Endothelial cell of umbilical vein (primary cell): ENCODE measurements at regions not wholly inside any gene's neighbourhood (a gene's known extent, or its start where the extent isn't known, plus 50 kb on each side); places are given as distances from the start of the nearest gene placed in this dataset.

ENCODE experiments used
- BruUV-seq: library from RNA; stranded (reverse); fragments of 400-500 nt; replicated peaks from 2 replicates; lab custom pipeline; 2021; lab: Mats Ljungman, UMichigan
- CTCF ChIA-PET: fragments of 300-600, 350-600 bp; sonication (Branson Sonifier 250); formaldehyde crosslinking; loops from one replicate; lab custom pipeline; 2021; ENCODE audit warnings: antibody characterized with exemption, inconsistent platforms; lab: Charles Lee
- POLR2A ChIA-PET: fragments of 300-600, 350-600 bp; sonication (Branson Sonifier 250); formaldehyde crosslinking; loops from one replicate; lab custom pipeline; 2021; ENCODE audit warnings: antibody characterized with exemption, inconsistent platforms; lab: Charles Lee
- DNase-seq: peaks from one replicate; pipeline ENCODE4 v3.0.0-alpha.2; 2011; ENCODE audit warnings: low read depth, low spot score
- FAIRE-seq: peaks from 2 replicates; lab custom pipeline; 2011; peaks lifted over from hg19 to GRCh38; lab: Jason Lieb, UNC
- H2AFZ ChIP-seq: 2 replicates; pipeline ENCODE4 v1.6.0; 2012; ENCODE audit warnings: low read depth, low read length, control low read depth, inconsistent platforms
- H3K27ac ChIP-seq: 2 replicates; pipeline ENCODE4 v1.5.1; 2011; ENCODE audit warnings: low read depth, mild to moderate bottlenecking, control low read depth, low read length, moderate library complexity; ENCODE audit not compliant: insufficient read depth
- H3K27me3 ChIP-seq, 2 experiments: 2 replicates each; pipeline versions ENCODE4 v1.6.0 to v1.6.1; 2011; ENCODE audit warnings: low read length in 2 of 2, mixed read lengths in 1 of 2; ENCODE audit not compliant: control insufficient read depth in 2 of 2, insufficient read depth in 2 of 2
- H3K36me3 ChIP-seq, 2 experiments: 2 replicates in 1 of 2; 3 replicates in 1 of 2; pipeline ENCODE4 v1.5.1; 2011; ENCODE audit warnings: low read length in 2 of 2, mild to moderate bottlenecking in 1 of 2, moderate library complexity in 1 of 2; ENCODE audit not compliant: control insufficient read depth in 2 of 2, insufficient read depth in 2 of 2; ENCODE audit errors: extremely low read depth in 1 of 2
- H3K4me1 ChIP-seq: 3 replicates; pipeline ENCODE4 v1.5.1; 2011; ENCODE audit warnings: mild to moderate bottlenecking, low read length; ENCODE audit not compliant: control insufficient read depth, insufficient read depth; ENCODE audit errors: extremely low read depth
- H3K4me2 ChIP-seq: 2 replicates; pipeline ENCODE4 v1.6.1; 2011; ENCODE audit warnings: low read length, control low read depth, mixed read lengths; ENCODE audit not compliant: insufficient read depth
- H3K4me3 ChIP-seq, 3 experiments: fragments of 200-600 bp in 1 of 3; sonication (generic), shearing (Covaris generic) in 1 of 3; replicated peaks in 1 of 3; 2 replicates each; pipeline ENCODE4 v1.5.1; 2011 to 2016; ENCODE audit warnings: control low read depth in 3 of 3, low read length in 3 of 3, mild to moderate bottlenecking in 2 of 3, inconsistent platforms in 1 of 3, low read depth in 1 of 3, moderate library complexity in 1 of 3; ENCODE audit not compliant: insufficient read depth in 1 of 3
- H3K79me2 ChIP-seq: 2 replicates; pipeline ENCODE4 v1.6.0; 2012; ENCODE audit warnings: low read length, inconsistent platforms; ENCODE audit not compliant: control insufficient read depth, insufficient read depth
- H3K9ac ChIP-seq: replicated peaks from 2 replicates; pipeline ENCODE3; 2011; ENCODE audit warnings: low read length, control low read depth; ENCODE audit not compliant: insufficient read depth; ENCODE audit errors: extremely low read depth
- H3K9me1 ChIP-seq: replicated peaks from 3 replicates; pipeline ENCODE4 v1.6.0; 2011; ENCODE audit warnings: mild to moderate bottlenecking, low read length; ENCODE audit not compliant: control insufficient read depth, insufficient read depth; ENCODE audit errors: extremely low read depth
- H3K9me3 ChIP-seq: replicated peaks from 2 replicates; pipeline ENCODE4 v1.5.1; 2012; ENCODE audit warnings: low read length, inconsistent platforms; ENCODE audit not compliant: control insufficient read depth, insufficient read depth
- H4K20me1 ChIP-seq: replicated peaks from 2 replicates; pipeline ENCODE3; 2011; ENCODE audit warnings: mild to moderate bottlenecking, low read length; ENCODE audit not compliant: control insufficient read depth, insufficient read depth; ENCODE audit errors: extremely low read depth
- EZH2 ChIP-seq: IDR thresholded peaks from 2 replicates; pipeline ENCODE4 v1.6.1; 2012; ENCODE audit warnings: borderline replicate concordance, low read depth, mild to moderate bottlenecking, moderate library complexity, low read length, inconsistent platforms; ENCODE audit not compliant: severe bottlenecking
- FOS ChIP-seq: IDR thresholded peaks from 2 replicates; pipeline ENCODE4 v1.6.1; 2011; ENCODE audit warnings: mild to moderate bottlenecking, low read length, moderate library complexity, borderline replicate concordance; ENCODE audit not compliant: insufficient read depth
- GATA2 ChIP-seq: IDR thresholded peaks from 2 replicates; pipeline ENCODE4 v1.7.0; 2011; ENCODE audit warnings: low read depth, mild to moderate bottlenecking, moderate library complexity, mixed read lengths, low read length; ENCODE audit not compliant: insufficient read length, insufficient read depth
- JUN ChIP-seq: IDR thresholded peaks from 2 replicates; pipeline ENCODE4 v1.6.1; 2011; ENCODE audit warnings: borderline replicate concordance, low read depth; ENCODE audit not compliant: insufficient read length, insufficient read depth
- MAX ChIP-seq: IDR thresholded peaks from 2 replicates; pipeline ENCODE4 v1.6.1; 2011; ENCODE audit not compliant: insufficient read depth, insufficient read length
- MYC ChIP-seq: IDR thresholded peaks from one replicate; pipeline ENCODE4 v1.6.1; 2011; ENCODE audit warnings: mild to moderate bottlenecking, low read depth, low read length
- POLR2A ChIP-seq: IDR thresholded peaks from 2 replicates; pipeline ENCODE4 v1.6.1; 2012; ENCODE audit warnings: low read depth, mild to moderate bottlenecking, control low read depth, low read length
- POLR2AphosphoS5 ChIP-seq: IDR thresholded peaks from 2 replicates; pipeline ENCODE4 v1.6.1; 2012; ENCODE audit warnings: low read depth, mild to moderate bottlenecking, control low read depth, low read length, moderate library complexity; ENCODE audit not compliant: insufficient read depth
- dilution Hi-C: fragments of 300-500 bp; cut with MboI; formaldehyde crosslinking; loops from one replicate; pipeline ENCODE4 v1.15.0; 2019; ENCODE audit warnings: low sequenced_read_pairs; ENCODE audit not compliant: extremely low pct_ligation_motif_present
- intact Hi-C: fragments of 100-400 bp; cut with micrococcal nuclease; formaldehyde crosslinking; loops from one replicate; pipeline ENCODE4 v1.10.0; 2022
- TF ChIP-seq, protein P1 (sequence below), 2 donors: IDR thresholded peaks; 1 replicate in 1 of 2; 2 replicates in 1 of 2; pipeline ENCODE4 v1.5.1; 2011; ENCODE audit warnings: low read length in 2 of 2, mild to moderate bottlenecking in 2 of 2, moderate library complexity in 2 of 2, control low read depth in 1 of 2, inconsistent platforms in 1 of 2, low read depth in 1 of 2; ENCODE audit not compliant: insufficient read depth in 1 of 2; ENCODE audit errors: extremely low read depth in 1 of 2

- H3K4me2 ChIP-seq: no peak overlapping the region
- intact Hi-C loops: no loop called here
- H3K9me3 ChIP-seq: no peaks in the 10 kb centered on the region
- no peak overlapping the region for H3K4me3 ChIP-seq
- POLR2A ChIA-PET: no interaction called here
- FAIRE-seq: no peak
- no peaks in the 10 kb centered on the region for H3K36me3 ChIP-seq
- H3K27me3 ChIP-seq: no peaks in the 10 kb centered on the region
- no peak overlapping the region for H3K27ac ChIP-seq
- dilution Hi-C loops: no loop called here
- H2AFZ ChIP-seq: no peak overlapping the region
- no peaks in the 10 kb centered on the region for H3K4me1 ChIP-seq
- DNase-seq: no peak
- H3K79me2 ChIP-seq: no peaks in the 10 kb centered on the region
- TF ChIP-seq, protein P1, sequence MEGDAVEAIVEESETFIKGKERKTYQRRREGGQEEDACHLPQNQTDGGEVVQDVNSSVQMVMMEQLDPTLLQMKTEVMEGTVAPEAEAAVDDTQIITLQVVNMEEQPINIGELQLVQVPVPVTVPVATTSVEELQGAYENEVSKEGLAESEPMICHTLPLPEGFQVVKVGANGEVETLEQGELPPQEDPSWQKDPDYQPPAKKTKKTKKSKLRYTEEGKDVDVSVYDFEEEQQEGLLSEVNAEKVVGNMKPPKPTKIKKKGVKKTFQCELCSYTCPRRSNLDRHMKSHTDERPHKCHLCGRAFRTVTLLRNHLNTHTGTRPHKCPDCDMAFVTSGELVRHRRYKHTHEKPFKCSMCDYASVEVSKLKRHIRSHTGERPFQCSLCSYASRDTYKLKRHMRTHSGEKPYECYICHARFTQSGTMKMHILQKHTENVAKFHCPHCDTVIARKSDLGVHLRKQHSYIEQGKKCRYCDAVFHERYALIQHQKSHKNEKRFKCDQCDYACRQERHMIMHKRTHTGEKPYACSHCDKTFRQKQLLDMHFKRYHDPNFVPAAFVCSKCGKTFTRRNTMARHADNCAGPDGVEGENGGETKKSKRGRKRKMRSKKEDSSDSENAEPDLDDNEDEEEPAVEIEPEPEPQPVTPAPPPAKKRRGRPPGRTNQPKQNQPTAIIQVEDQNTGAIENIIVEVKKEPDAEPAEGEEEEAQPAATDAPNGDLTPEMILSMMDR (IDR thresholded peaks at IDR 0.05; ENCODE audit: extremely low read depth in 1 of 2, insufficient read depth in 1 of 2, low read depth in 1 of 2, low read length in 2 of 2): no peak
- no peak for TF ChIP-seq MAX
- no peak for TF ChIP-seq POLR2AphosphoS5
- no peak for TF ChIP-seq POLR2A
- TF ChIP-seq EZH2: no peak
- TF ChIP-seq MYC: no peak
- no peak for TF ChIP-seq GATA2
- TF ChIP-seq JUN: no peak
- TF ChIP-seq FOS: no peak
- CTCF ChIA-PET: no interaction called here
- BruUV-seq: no TSS peak
- H3K9me1 ChIP-seq: no peaks in the 10 kb centered on the region
- H3K9ac ChIP-seq: no peak overlapping the region
- no peaks in the 10 kb centered on the region for H4K20me1 ChIP-seq
These were observed 232.0 kb downstream of the GRIN2B start for GRCh38 chr12:13749389-13749788.
